SK-N-MC (cell line): ENCODE measurements at regions not wholly inside any gene's neighbourhood (a gene's known extent, or its start where the extent isn't known, plus 50 kb on each side); places are given as distances from the start of the nearest gene placed in this dataset.

Experiments used
- DNase-seq: peaks from one replicate; pipeline ENCODE4 v3.0.0-alpha.2; 2011; ENCODE audit warnings: low read depth, low spot score
- H3K27ac ChIP-seq: fragments of 200-600 bp; sonication (generic); 2 replicates; pipeline ENCODE4 v1.5.1; 2016; ENCODE audit warnings: mixed run types
- H3K36me3 ChIP-seq: fragments of 200-600 bp; sonication (generic); 2 replicates; pipeline ENCODE4 v1.6.1; 2017; ENCODE audit warnings: antibody characterized with exemption, low read length, mixed read lengths; ENCODE audit not compliant: insufficient read depth
- H3K4me3 ChIP-seq: fragments of 200-600 bp; sonication (generic); 2 replicates; pipeline ENCODE4 v1.5.1; 2016
- H3K9ac ChIP-seq: fragments of 200-600 bp; sonication (generic); 2 replicates; pipeline ENCODE4 v1.8.0; 2017; ENCODE audit warnings: mixed run types, mixed read lengths; ENCODE audit not compliant: insufficient read length
- H3K9me3 ChIP-seq: fragments of 200-600 bp; sonication (generic); 2 replicates; pipeline ENCODE4 v1.6.1; 2017; ENCODE audit warnings: low read depth, mild to moderate bottlenecking, antibody characterized with exemption, low read length, moderate library complexity, mixed read lengths
- EZH2 ChIP-seq: fragments of 200-600 bp; sonication (generic); IDR thresholded peaks from one replicate; pipeline ENCODE4 v1.6.1; 2017; ENCODE audit warnings: antibody characterized with exemption
- FOXP2 ChIP-seq: optimal IDR thresholded peaks from 2 replicates; pipeline ENCODE3; 2011; ENCODE audit warnings: mild to moderate bottlenecking, moderate library complexity; ENCODE audit not compliant: insufficient read depth; ENCODE audit errors: extremely low read length, control extremely low read depth
- POLR2AphosphoS5 ChIP-seq: IDR thresholded peaks from 2 replicates; pipeline ENCODE4 v1.6.1; 2012; ENCODE audit warnings: mild to moderate bottlenecking, low read depth, low read length, borderline replicate concordance

GRCh38 chr11:23577296-23577695 is 717.0 kb upstream of the CCDC179 start:
- no peaks in the 10 kb centered on the region for H3K9me3 ChIP-seq
- no peak for TF ChIP-seq FOXP2
- TF ChIP-seq POLR2AphosphoS5 = no peak
- TF ChIP-seq EZH2 = no peak

GRCh38 chr11:23585416-23586104 is 725.3 kb upstream of the CCDC179 start:
- H3K4me3 ChIP-seq = no peak overlapping the region
- no peak overlapping the region for H3K9ac ChIP-seq
- H3K9me3 ChIP-seq = no peaks in the 10 kb centered on the region
- TF ChIP-seq POLR2AphosphoS5 = no peak
- no peak for TF ChIP-seq EZH2
- no peak overlapping the region for H3K27ac ChIP-seq
- no peaks in the 10 kb centered on the region for H3K36me3 ChIP-seq
- DNase-seq = no peak

More at GRCh38 chr11:23577296-23577695, 717.0 kb upstream of the CCDC179 start:
- Histone ChIP-seq H3K4me3 (no peak overlapping the region), H3K36me3 (no peaks in the 10 kb centered on the region), H3K27ac (no peak overlapping the region), H3K9ac (no peak overlapping the region)
- no peak for DNase-seq

DNA sequence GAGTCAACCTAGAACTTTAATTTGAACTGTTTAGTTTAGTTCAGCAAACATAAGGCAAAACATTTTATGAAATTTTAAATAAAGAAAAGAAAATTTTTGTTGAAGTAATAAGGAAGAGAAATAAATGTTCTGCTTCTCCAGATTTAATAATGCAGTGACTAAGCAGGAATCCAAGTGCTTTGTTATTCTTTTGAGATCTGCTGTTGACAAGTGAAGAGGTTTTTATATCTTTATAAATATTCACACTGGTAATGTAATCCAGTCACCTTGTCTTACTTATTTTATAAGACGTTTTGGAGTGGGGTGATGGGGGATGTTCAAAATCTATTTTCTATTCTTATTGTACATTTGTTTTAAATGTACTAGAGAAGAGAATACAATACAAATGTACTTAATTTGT is 725.9 kb upstream of the CCDC179 start:
- Histone ChIP-seq H3K27ac (no peak overlapping the region), H3K36me3 (no peaks in the 10 kb centered on the region), H3K9ac (no peak overlapping the region), H3K4me3 (no peak overlapping the region), H3K9me3 (no peaks in the 10 kb centered on the region)
- no peak for DNase-seq
- TF ChIP-seq POLR2AphosphoS5 (no peak), FOXP2 (no peak), EZH2 (no peak)

DNA sequence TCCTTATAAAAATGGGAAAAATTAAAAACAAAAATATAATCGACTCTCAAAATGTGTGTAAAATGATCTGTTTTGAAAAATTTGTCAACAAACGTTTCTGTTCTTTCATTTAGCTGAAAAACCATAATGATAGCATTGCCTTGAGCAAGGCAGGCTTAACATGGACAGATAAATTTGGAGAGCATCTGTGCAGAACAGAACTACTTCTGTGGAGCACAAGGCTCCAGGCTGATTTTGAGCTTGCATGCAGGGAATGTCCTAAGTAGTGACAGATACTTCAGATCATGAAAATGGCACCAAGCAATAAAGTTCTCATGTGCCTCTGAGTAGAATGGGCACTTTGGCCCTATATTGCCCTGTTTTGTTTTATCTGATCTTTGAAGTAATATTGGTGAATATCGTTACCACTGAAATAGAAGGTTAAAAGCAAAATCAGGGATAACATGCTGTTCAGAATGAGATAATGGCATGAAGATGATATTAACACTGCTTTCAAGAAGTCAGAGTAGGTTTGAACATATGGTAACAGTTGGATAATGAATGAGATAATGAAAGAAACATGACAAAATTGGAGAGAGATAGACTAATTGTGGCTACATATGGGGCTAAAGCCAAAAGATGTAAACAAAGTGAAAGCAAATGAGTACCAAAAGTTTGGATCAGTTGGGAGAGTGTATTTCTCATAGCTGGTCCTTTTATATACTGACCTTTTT is 730.5 kb upstream of the CCDC179 start:
- no peak for TF ChIP-seq POLR2AphosphoS5
- no peak for TF ChIP-seq EZH2
- no peak for TF ChIP-seq FOXP2

DNA sequence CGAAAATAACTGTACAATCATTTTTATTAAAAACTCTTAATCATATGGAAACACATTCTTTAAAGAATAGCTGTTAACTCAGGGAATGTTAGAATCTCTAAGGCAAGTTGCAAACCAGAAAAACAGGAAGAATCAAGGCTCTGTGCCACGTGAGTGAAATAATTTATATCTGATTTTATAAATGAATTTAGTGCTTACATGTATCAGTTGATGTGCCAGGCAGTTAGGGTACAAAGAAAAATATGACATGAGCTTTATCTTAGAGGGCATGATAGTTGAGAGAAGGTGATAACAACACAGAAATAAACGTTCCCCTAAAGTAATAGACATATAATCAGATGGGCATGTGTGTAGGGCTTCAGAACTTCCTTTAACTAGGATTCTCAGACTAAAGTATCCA is 734.5 kb upstream of the CCDC179 start:
- H3K4me3 ChIP-seq = no peak overlapping the region
- TF ChIP-seq POLR2AphosphoS5 (no peak), EZH2 (no peak)
- no peaks in the 10 kb centered on the region for H3K9me3 ChIP-seq
- H3K36me3 ChIP-seq = no peaks in the 10 kb centered on the region
- no peak for DNase-seq
- no peak overlapping the region for H3K9ac ChIP-seq
- no peak overlapping the region for H3K27ac ChIP-seq

More for the DNA sequence above, 730.5 kb upstream of the CCDC179 start:
- Histone ChIP-seq H3K36me3 (no peaks in the 10 kb centered on the region), H3K27ac (no peak overlapping the region), H3K9ac (no peak overlapping the region), H3K4me3 (no peak overlapping the region), H3K9me3 (no peaks in the 10 kb centered on the region)
- no peak for DNase-seq

GRCh38 chr11:23604966-23605365 is 744.7 kb upstream of the CCDC179 start:
- TF ChIP-seq FOXP2 (no peak), EZH2 (no peak), POLR2AphosphoS5 (no peak)

GRCh38 chr11:23606191-23606590 is 745.9 kb upstream of the CCDC179 start:
- no peaks in the 10 kb centered on the region for H3K36me3 ChIP-seq
- no peak for DNase-seq
- H3K9me3 ChIP-seq = no peaks in the 10 kb centered on the region
- TF ChIP-seq FOXP2 (no peak), POLR2AphosphoS5 (no peak), EZH2 (no peak)
- H3K4me3 ChIP-seq = no peak overlapping the region
- no peak overlapping the region for H3K9ac ChIP-seq
- no peak overlapping the region for H3K27ac ChIP-seq

More at GRCh38 chr11:23604966-23605365, 744.7 kb upstream of the CCDC179 start:
- no peak for DNase-seq
- Histone ChIP-seq H3K9me3 (no peaks in the 10 kb centered on the region), H3K9ac (no peak overlapping the region), H3K4me3 (no peak overlapping the region), H3K27ac (no peak overlapping the region), H3K36me3 (no peaks in the 10 kb centered on the region)

DNA sequence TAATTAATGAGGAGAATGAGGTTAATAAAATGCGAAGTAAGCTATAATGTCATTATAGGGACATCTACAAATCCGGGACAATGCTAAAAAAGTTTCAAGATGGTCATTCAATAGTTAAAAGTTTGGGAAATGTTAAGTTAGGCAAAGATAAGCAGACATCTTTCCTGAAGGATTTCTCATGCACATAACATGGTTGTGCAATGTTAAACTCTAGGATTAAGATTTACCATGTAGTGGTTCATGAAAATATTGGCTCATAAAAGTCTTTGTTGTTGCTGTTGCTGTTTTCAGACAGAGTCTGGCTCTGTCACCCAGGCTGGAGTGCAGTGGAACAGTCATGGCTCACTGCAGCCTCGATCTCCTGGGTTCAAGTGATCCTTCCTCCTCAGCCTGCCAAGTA is 751.5 kb upstream of the CCDC179 start:
- DNase-seq = no peak
- H3K9me3 ChIP-seq = no peaks in the 10 kb centered on the region
- no peak overlapping the region for H3K4me3 ChIP-seq
- no peak overlapping the region for H3K27ac ChIP-seq
- H3K9ac ChIP-seq = no peak overlapping the region
- no peaks in the 10 kb centered on the region for H3K36me3 ChIP-seq
- TF ChIP-seq FOXP2 (no peak), EZH2 (no peak), POLR2AphosphoS5 (no peak)
